OCI-LY1 (cell line): ENCODE measurements at regions not wholly inside any gene's neighbourhood (a gene's known extent, or its start where the extent isn't known, plus 50 kb on each side); places are given as distances from the start of the nearest gene placed in this dataset.
"Not testable (repeated sequence)": the region's sequence is repeated elsewhere in the genome, so short reads cannot be mapped to it uniquely, and the experiment has no call there.

Experiments used
- EZH2 ChIP-seq: fragments of 200-600 bp; sonication (generic), shearing (Covaris generic); IDR thresholded peaks from 2 replicates; pipeline ENCODE4 v1.8.0; 2017; ENCODE audit warnings: borderline replicate concordance, mixed run types, mild to moderate bottlenecking, antibody characterized with exemption, low read length, moderate library complexity, mixed read lengths
- TF ChIP-seq, protein P1 (sequence below): fragments of 200-600 bp; sonication (generic), shearing (Covaris generic); IDR thresholded peaks from 2 replicates; pipeline ENCODE4 v1.5.1; 2017; ENCODE audit warnings: mild to moderate bottlenecking, antibody characterized with exemption, low read length, moderate library complexity, mixed read lengths

DNA sequence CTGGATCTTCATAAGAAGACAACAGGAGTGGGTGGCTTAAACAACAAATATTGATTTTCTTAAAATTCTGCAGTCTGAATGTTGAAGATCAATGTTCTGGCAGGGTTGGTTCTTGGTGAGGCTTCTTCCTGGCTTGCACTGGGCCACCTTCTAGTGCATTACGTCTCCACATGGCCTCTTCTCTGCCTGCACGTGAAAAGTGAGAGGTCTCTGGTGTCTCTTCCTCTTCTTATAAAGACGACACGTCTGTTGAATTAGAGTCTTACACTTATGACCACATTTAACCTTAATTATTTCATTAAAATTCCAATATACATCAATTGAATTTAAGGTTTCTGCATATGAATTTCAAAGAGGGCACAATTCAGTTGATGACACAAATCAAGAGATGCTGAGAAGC lies 1100.1 kb downstream of the TMEM121 start:
- TF ChIP-seq, protein P1, sequence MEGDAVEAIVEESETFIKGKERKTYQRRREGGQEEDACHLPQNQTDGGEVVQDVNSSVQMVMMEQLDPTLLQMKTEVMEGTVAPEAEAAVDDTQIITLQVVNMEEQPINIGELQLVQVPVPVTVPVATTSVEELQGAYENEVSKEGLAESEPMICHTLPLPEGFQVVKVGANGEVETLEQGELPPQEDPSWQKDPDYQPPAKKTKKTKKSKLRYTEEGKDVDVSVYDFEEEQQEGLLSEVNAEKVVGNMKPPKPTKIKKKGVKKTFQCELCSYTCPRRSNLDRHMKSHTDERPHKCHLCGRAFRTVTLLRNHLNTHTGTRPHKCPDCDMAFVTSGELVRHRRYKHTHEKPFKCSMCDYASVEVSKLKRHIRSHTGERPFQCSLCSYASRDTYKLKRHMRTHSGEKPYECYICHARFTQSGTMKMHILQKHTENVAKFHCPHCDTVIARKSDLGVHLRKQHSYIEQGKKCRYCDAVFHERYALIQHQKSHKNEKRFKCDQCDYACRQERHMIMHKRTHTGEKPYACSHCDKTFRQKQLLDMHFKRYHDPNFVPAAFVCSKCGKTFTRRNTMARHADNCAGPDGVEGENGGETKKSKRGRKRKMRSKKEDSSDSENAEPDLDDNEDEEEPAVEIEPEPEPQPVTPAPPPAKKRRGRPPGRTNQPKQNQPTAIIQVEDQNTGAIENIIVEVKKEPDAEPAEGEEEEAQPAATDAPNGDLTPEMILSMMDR = not testable (repeated sequence)
- TF ChIP-seq EZH2 = not testable (repeated sequence)
